HepG2 (cell line): ENCODE measurements at regions not wholly inside any gene's neighbourhood (a gene's known extent, or its start where the extent isn't known, plus 50 kb on each side); places are given as distances from the start of the nearest gene placed in this dataset.

Experiments used
- ATAC-seq: fragments of 200-7000 bp; cut with Tn5 transposase; 3 replicates; pipeline ENCODE4 v1.9.1; 2020; ENCODE audit warnings: mild to moderate bottlenecking, moderate library complexity
- BruUV-seq: library from RNA; stranded (reverse); fragments of 400-500 nt; replicated peaks from 2 replicates; lab custom pipeline; 2021; lab: Mats Ljungman, UMichigan
- CTCF ChIA-PET: fragments of 300-600 bp; formaldehyde crosslinking; extraction: SDS; loops from one replicate; lab custom pipeline; 2021; ENCODE audit warnings: low total read pairs, inconsistent platforms, low intra/inter-chr PET ratio; lab: Yijun Ruan, JAX
- POLR2A ChIA-PET: fragments of 350-600 bp; sonication (Branson Sonifier 250); formaldehyde crosslinking; loops from one replicate; lab custom pipeline; 2020; ENCODE audit warnings: antibody characterized with exemption, inconsistent platforms; lab: Yijun Ruan, JAX
- DNase-seq: peaks from one replicate; pipeline ENCODE4 v3.0.0-alpha.2; 2015; ENCODE audit warnings: low spot score
- FAIRE-seq: peaks from 3 replicates; lab custom pipeline; 2011; peaks lifted over from hg19 to GRCh38; lab: Jason Lieb, UNC
- H2AFZ ChIP-seq: one replicate; pipeline ENCODE4 v1.6.1; 2011; ENCODE audit warnings: low read length, inconsistent platforms
- H3K27ac ChIP-seq: fragments of 300-600 bp; 3 replicates; pipeline ENCODE4 v1.8.0; 2011; ENCODE audit warnings: mixed run types, mild to moderate bottlenecking, mixed read lengths, low read length, inconsistent platforms; ENCODE audit not compliant: insufficient read depth; ENCODE audit errors: extremely low read length
- H3K27me3 ChIP-seq, 2 experiments: fragments of 200-600 bp in 1 of 2; 2 replicates in 1 of 2; 3 replicates in 1 of 2; pipeline versions ENCODE4 v1.6.0 to v1.8.0; 2011; ENCODE audit warnings: low read length in 2 of 2, mild to moderate bottlenecking in 2 of 2, moderate library complexity in 2 of 2, inconsistent platforms in 1 of 2; ENCODE audit not compliant: insufficient read depth in 2 of 2, control insufficient read depth in 1 of 2
- H3K36me3 ChIP-seq, 2 experiments: fragments of 200-600 bp in 1 of 2; replicated peaks in 1 of 2; 2 replicates in 1 of 2; 3 replicates in 1 of 2; pipeline versions ENCODE4 v1.5.1 to v1.8.0; 2011; ENCODE audit warnings: low read length in 2 of 2, inconsistent platforms in 1 of 2; ENCODE audit not compliant: insufficient read depth in 2 of 2, control insufficient read depth in 1 of 2
- H3K4me1 ChIP-seq: 2 replicates; pipeline ENCODE4 v1.5.1; 2012; ENCODE audit warnings: low read length, inconsistent platforms; ENCODE audit not compliant: insufficient read depth
- H3K4me2 ChIP-seq: 2 replicates; pipeline ENCODE4 v1.6.0; 2011; ENCODE audit warnings: low read depth, low read length, inconsistent platforms
- H3K4me3 ChIP-seq, 3 experiments: fragments of 200-600 bp in 1 of 3; sonication (generic), shearing (Covaris generic) in 1 of 3; replicated peaks in 1 of 3; 2 replicates each; pipeline ENCODE4 v1.5.1; 2011 to 2016; ENCODE audit warnings: low read length in 3 of 3, inconsistent platforms in 2 of 3, low read depth in 2 of 3, mild to moderate bottlenecking in 2 of 3, control low read depth in 1 of 3, mixed read lengths in 1 of 3; ENCODE audit not compliant: insufficient read depth in 1 of 3
- H3K79me2 ChIP-seq: one replicate; pipeline ENCODE4 v1.6.1; 2011; ENCODE audit warnings: low read length, inconsistent platforms; ENCODE audit not compliant: insufficient read depth
- H3K9ac ChIP-seq: 2 replicates; pipeline ENCODE4 v1.6.0; 2011; ENCODE audit warnings: mild to moderate bottlenecking, low read depth, low read length, inconsistent platforms; ENCODE audit not compliant: insufficient read depth
- H3K9me3 ChIP-seq: 2 replicates; pipeline ENCODE4 v1.5.1; 2012; ENCODE audit warnings: mild to moderate bottlenecking, low read length
- H4K20me1 ChIP-seq: 2 replicates; pipeline ENCODE4 v1.6.0; 2011; ENCODE audit warnings: inconsistent platforms, mild to moderate bottlenecking, low read length, moderate library complexity; ENCODE audit not compliant: insufficient read depth
- ARNT2 ChIP-seq: sonication (generic); formaldehyde crosslinking; IDR thresholded peaks from 2 replicates; pipeline ENCODE4 v1.8.0; 2022; ENCODE audit warnings: mild to moderate bottlenecking, low read depth, missing genetic modification reagents, moderate library complexity
- ELF3 ChIP-seq: IDR thresholded peaks from 2 replicates; pipeline ENCODE4 v1.6.1; 2016; ENCODE audit warnings: missing genetic modification reagents, missing compliant biosample characterization
- ETV6 ChIP-seq: sonication (generic); formaldehyde crosslinking; conservative IDR thresholded peaks from 2 replicates; pipeline ENCODE4 v1.4.0; 2020; ENCODE audit warnings: missing genetic modification reagents
- HMG20B ChIP-seq: conservative IDR thresholded peaks from 2 replicates; pipeline ENCODE4 v1.6.1; 2016; ENCODE audit warnings: missing genetic modification reagents, missing compliant biosample characterization
- KDM2A ChIP-seq: sonication (generic); formaldehyde crosslinking; IDR thresholded peaks from 2 replicates; pipeline ENCODE4 v1.4.0; 2020; ENCODE audit warnings: low read depth, missing genetic modification reagents, borderline replicate concordance
- KLF13 ChIP-seq: sonication (generic); formaldehyde crosslinking; IDR thresholded peaks from 2 replicates; pipeline ENCODE4 v1.4.0; 2020; ENCODE audit warnings: mild to moderate bottlenecking, missing genetic modification reagents
- SMC3 ChIP-seq: IDR thresholded peaks from 2 replicates; pipeline ENCODE4 v1.6.1; 2011; ENCODE audit warnings: low read length, improper control_type of control experiment
- SNAPC5 ChIP-seq: sonication (generic); formaldehyde crosslinking; IDR thresholded peaks from 2 replicates; pipeline ENCODE4 v1.8.1; 2023; ENCODE audit warnings: mild to moderate bottlenecking, missing genetic modification reagents, borderline replicate concordance
- SP2 ChIP-seq: sonication (generic); formaldehyde crosslinking; IDR thresholded peaks from 2 replicates; pipeline ENCODE4 v1.5.1; 2020; ENCODE audit warnings: mild to moderate bottlenecking, missing genetic modification reagents
- ZBTB7B ChIP-seq: sonication (generic); formaldehyde crosslinking; IDR thresholded peaks from 2 replicates; pipeline ENCODE4 v1.4.0; 2020; ENCODE audit warnings: missing genetic modification reagents
- ZFY ChIP-seq: sonication (generic); formaldehyde crosslinking; IDR thresholded peaks from 2 replicates; pipeline ENCODE4 v1.4.0; 2020; ENCODE audit warnings: missing genetic modification reagents
- ZNF724P ChIP-seq: sonication (generic); formaldehyde crosslinking; IDR thresholded peaks from 2 replicates; pipeline ENCODE4 v1.8.0; 2022; ENCODE audit warnings: missing genetic modification reagents, borderline replicate concordance
- WGBS: methylation state at CpG from one replicate; pipeline ENCODE4 v1.1.6; 2017; ENCODE audit warnings: low lambda C conversion rate; 5-methylcytosine and 5-hydroxymethylcytosine counted together
- in situ Hi-C: cut with HindIII; loops from 2 replicates; pipeline ENCODE4 v1.10.0; 2017; ENCODE audit warnings: low pct_unique_long_range_greater_than_20kb; ENCODE audit not compliant: extremely low pct_ligation_motif_present
- intact Hi-C: fragments of 100-400 bp; cut with micrococcal nuclease; formaldehyde crosslinking; loops from one replicate; pipeline ENCODE4 v1.10.0; 2022; ENCODE audit not compliant: unreplicated experiment
- TF ChIP-seq, protein P1 (sequence below): sonication (generic); formaldehyde crosslinking; IDR thresholded peaks from 2 replicates; pipeline ENCODE4 v1.5.0; 2020; ENCODE audit warnings: mild to moderate bottlenecking, missing genetic modification reagents, borderline replicate concordance

GRCh38 chr2:88283886-88284592 is 113.9 kb downstream of the THNSL2 start:
- Histone ChIP-seq H3K36me3 (no peaks in the 10 kb centered on the region), H3K27me3 (peaks cover 0 to 31% of the 10 kb centered on the region in 2 experiments; a peak in 3 of 5 replicates), H3K4me1 (no peaks in the 10 kb centered on the region), H3K4me3 (no peak overlapping the region), H3K4me2 (no peak overlapping the region), H3K27ac (no peak overlapping the region), H3K79me2 (no peaks in the 10 kb centered on the region), H3K9me3 (no peaks in the 10 kb centered on the region), H2AFZ (no peak overlapping the region), H4K20me1 (no peaks in the 10 kb centered on the region), H3K9ac (no peak overlapping the region)
- TF ChIP-seq KLF13 (CRISPR knock-in tag) (no peak), KDM2A (CRISPR knock-in tag) (no peak), ZFY (CRISPR knock-in tag) (no peak), SP2 (CRISPR knock-in tag) (no peak), ARNT2 (no peak), ZBTB7B (CRISPR knock-in tag) (no peak), SMC3 (no peak), SNAPC5 (CRISPR knock-in tag) (no peak), ZNF724P (no peak), ELF3 (no peak), ETV6 (CRISPR knock-in tag) (no peak), HMG20B (CRISPR knock-in tag) (no peak)
- TF ChIP-seq, protein P1, sequence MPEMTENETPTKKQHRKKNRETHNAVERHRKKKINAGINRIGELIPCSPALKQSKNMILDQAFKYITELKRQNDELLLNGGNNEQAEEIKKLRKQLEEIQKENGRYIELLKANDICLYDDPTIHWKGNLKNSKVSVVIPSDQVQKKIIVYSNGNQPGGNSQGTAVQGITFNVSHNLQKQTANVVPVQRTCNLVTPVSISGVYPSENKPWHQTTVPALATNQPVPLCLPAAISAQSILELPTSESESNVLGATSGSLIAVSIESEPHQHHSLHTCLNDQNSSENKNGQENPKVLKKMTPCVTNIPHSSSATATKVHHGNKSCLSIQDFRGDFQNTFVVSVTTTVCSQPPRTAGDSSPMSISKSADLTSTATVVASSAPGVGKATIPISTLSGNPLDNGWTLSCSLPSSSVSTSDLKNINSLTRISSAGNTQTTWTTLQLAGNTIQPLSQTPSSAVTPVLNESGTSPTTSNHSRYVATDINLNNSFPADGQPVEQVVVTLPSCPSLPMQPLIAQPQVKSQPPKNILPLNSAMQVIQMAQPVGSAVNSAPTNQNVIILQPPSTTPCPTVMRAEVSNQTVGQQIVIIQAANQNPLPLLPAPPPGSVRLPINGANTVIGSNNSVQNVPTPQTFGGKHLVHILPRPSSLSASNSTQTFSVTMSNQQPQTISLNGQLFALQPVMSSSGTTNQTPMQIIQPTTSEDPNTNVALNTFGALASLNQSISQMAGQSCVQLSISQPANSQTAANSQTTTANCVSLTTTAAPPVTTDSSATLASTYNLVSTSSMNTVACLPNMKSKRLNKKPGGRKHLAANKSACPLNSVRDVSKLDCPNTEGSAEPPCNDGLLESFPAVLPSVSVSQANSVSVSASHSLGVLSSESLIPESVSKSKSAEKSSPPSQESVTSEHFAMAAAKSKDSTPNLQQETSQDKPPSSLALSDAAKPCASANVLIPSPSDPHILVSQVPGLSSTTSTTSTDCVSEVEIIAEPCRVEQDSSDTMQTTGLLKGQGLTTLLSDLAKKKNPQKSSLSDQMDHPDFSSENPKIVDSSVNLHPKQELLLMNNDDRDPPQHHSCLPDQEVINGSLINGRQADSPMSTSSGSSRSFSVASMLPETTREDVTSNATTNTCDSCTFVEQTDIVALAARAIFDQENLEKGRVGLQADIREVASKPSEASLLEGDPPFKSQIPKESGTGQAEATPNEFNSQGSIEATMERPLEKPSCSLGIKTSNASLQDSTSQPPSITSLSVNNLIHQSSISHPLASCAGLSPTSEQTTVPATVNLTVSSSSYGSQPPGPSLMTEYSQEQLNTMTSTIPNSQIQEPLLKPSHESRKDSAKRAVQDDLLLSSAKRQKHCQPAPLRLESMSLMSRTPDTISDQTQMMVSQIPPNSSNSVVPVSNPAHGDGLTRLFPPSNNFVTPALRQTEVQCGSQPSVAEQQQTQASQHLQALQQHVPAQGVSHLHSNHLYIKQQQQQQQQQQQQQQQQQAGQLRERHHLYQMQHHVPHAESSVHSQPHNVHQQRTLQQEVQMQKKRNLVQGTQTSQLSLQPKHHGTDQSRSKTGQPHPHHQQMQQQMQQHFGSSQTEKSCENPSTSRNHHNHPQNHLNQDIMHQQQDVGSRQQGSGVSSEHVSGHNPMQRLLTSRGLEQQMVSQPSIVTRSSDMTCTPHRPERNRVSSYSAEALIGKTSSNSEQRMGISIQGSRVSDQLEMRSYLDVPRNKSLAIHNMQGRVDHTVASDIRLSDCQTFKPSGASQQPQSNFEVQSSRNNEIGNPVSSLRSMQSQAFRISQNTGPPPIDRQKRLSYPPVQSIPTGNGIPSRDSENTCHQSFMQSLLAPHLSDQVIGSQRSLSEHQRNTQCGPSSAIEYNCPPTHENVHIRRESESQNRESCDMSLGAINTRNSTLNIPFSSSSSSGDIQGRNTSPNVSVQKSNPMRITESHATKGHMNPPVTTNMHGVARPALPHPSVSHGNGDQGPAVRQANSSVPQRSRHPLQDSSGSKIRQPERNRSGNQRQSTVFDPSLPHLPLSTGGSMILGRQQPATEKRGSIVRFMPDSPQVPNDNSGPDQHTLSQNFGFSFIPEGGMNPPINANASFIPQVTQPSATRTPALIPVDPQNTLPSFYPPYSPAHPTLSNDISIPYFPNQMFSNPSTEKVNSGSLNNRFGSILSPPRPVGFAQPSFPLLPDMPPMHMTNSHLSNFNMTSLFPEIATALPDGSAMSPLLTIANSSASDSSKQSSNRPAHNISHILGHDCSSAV (CRISPR knock-in tag), result no peak
- in situ Hi-C loops, result no loop called here
- FAIRE-seq, result no peak
- ATAC-seq, result no peak
- POLR2A ChIA-PET, result no interaction called here
- WGBS, result 75% methylated on average over 39 of the region's 43 CpGs
- DNase-seq, result no peak
- no TSS peak for BruUV-seq
- intact Hi-C loops, result no loop called here
- CTCF ChIA-PET, result no interaction called here
